Keratinocyte (primary cell): ENCODE measurements at regions not wholly inside any gene's neighbourhood (a gene's known extent, or its start where the extent isn't known, plus 50 kb on each side); places are given as distances from the start of the nearest gene placed in this dataset.

ENCODE experiments used
- DNase-seq: peaks from one replicate; pipeline ENCODE4 v3.0.0-alpha.2; 2011; ENCODE audit warnings: low read depth, missing footprints, low spot score
- FAIRE-seq: peaks from 2 replicates; lab custom pipeline; 2011; peaks lifted over from hg19 to GRCh38; lab: Jason Lieb, UNC
- H2AFZ ChIP-seq: 2 replicates; pipeline ENCODE4 v1.6.0; 2012; ENCODE audit warnings: low read length, control low read depth, inconsistent platforms; ENCODE audit not compliant: control insufficient read depth
- H3K27ac ChIP-seq: 2 replicates; pipeline ENCODE4 v1.5.1; 2011; ENCODE audit warnings: low read length; ENCODE audit not compliant: control insufficient read depth, insufficient read depth
- H3K27me3 ChIP-seq: 3 replicates; pipeline ENCODE4 v1.6.0; 2011; ENCODE audit warnings: low read length; ENCODE audit not compliant: control insufficient read depth, insufficient read depth; ENCODE audit errors: extremely low read depth
- H3K36me3 ChIP-seq, 2 experiments: 2 replicates in 1 of 2; 3 replicates in 1 of 2; pipeline ENCODE4 v1.5.1; 2011; ENCODE audit warnings: low read length in 2 of 2, mild to moderate bottlenecking in 1 of 2; ENCODE audit not compliant: control insufficient read depth in 2 of 2, insufficient read depth in 2 of 2; ENCODE audit errors: extremely low read depth in 1 of 2
- H3K4me1 ChIP-seq: 3 replicates; pipeline ENCODE4 v1.5.1; 2011; ENCODE audit warnings: low read length; ENCODE audit not compliant: control insufficient read depth, insufficient read depth; ENCODE audit errors: extremely low read depth
- H3K4me2 ChIP-seq: 3 replicates; pipeline ENCODE4 v1.6.0; 2011; ENCODE audit warnings: low read depth, low read length; ENCODE audit not compliant: control insufficient read depth, insufficient read depth; ENCODE audit errors: extremely low read depth
- H3K4me3 ChIP-seq, 3 experiments: fragments of 200-600 bp in 1 of 3; sonication (generic) in 1 of 3; 2 replicates in 2 of 3; 3 replicates in 1 of 3; pipeline ENCODE4 v1.5.1; 2011 to 2016; ENCODE audit warnings: low read length in 3 of 3, mild to moderate bottlenecking in 3 of 3, control low read depth in 2 of 3, inconsistent platforms in 1 of 3, low read depth in 1 of 3, mixed read lengths in 1 of 3, mixed run types in 1 of 3, moderate library complexity in 1 of 3; ENCODE audit not compliant: control insufficient read depth in 2 of 3, insufficient read depth in 2 of 3; ENCODE audit errors: extremely low read depth in 1 of 3
- H3K79me2 ChIP-seq: 2 replicates; pipeline ENCODE4 v1.6.0; 2012; ENCODE audit warnings: low read length; ENCODE audit not compliant: control insufficient read depth, insufficient read depth
- H3K9ac ChIP-seq: 3 replicates; pipeline ENCODE4 v1.6.0; 2011; ENCODE audit warnings: low read length; ENCODE audit not compliant: control insufficient read depth, insufficient read depth; ENCODE audit errors: extremely low read depth
- H3K9me1 ChIP-seq: 3 replicates; pipeline ENCODE4 v1.6.0; 2011; ENCODE audit warnings: low read length; ENCODE audit not compliant: control insufficient read depth, insufficient read depth; ENCODE audit errors: extremely low read depth
- H3K9me3 ChIP-seq: 2 replicates; pipeline ENCODE4 v1.5.1; 2012; ENCODE audit warnings: low read depth, low read length; ENCODE audit not compliant: control insufficient read depth
- H4K20me1 ChIP-seq: 3 replicates; pipeline ENCODE4 v1.6.0; 2011; ENCODE audit warnings: low read length; ENCODE audit not compliant: control insufficient read depth, insufficient read depth; ENCODE audit errors: extremely low read depth
- EZH2 ChIP-seq: IDR thresholded peaks from one replicate; pipeline ENCODE4 v1.6.1; 2012; ENCODE audit warnings: inconsistent platforms, mild to moderate bottlenecking, low read length, moderate library complexity
- dilution Hi-C: fragments of 300-500 bp; cut with MboI; formaldehyde crosslinking; loops from one replicate; pipeline ENCODE4 v1.7.0; 2020; ENCODE audit warnings: low sequenced_read_pairs; ENCODE audit not compliant: extremely low pct_ligation_motif_present
- TF ChIP-seq, protein P1 (sequence below), 3 experiments: IDR thresholded peaks in 1 of 3; conservative IDR thresholded peaks in 1 of 3; optimal IDR thresholded peaks in 1 of 3; 2 replicates in 2 of 3; 3 replicates in 1 of 3; pipeline versions ENCODE3 to v1.5.1; 2011; ENCODE audit warnings: low read length in 3 of 3, mild to moderate bottlenecking in 3 of 3, moderate library complexity in 2 of 3, control low read depth in 1 of 3, inconsistent platforms in 1 of 3; ENCODE audit not compliant: insufficient read depth in 2 of 3; ENCODE audit errors: extremely low read depth in 1 of 3

DNA sequence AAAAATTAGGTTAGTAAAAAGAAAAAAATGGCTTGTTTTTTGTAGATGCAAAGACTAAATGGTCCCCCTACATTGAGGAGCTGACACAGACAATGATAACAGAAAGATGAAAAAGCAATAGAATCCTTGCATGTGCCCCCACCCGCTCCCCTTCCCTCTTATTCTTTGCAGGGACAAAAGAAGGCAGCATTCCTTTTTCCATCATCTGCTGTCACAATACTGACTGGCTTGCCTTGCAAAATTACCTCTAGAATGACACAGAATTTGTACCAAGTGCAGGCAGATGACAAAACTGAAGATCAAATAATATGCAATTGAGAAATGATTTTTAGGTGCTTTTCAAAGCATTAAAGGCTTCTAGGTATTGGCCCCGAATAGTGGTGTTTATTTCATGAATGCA lies 153.1 kb upstream of the AGA start:
- Histone ChIP-seq H3K4me1 (peaks cover 8% of the 10 kb centered on the region), H4K20me1 (no peaks in the 10 kb centered on the region), H3K79me2 (no peaks in the 10 kb centered on the region), H3K27me3 (no peaks in the 10 kb centered on the region), H3K9me1 (no peaks in the 10 kb centered on the region), H2AFZ (no peak overlapping the region), H3K27ac (no peak overlapping the region), H3K4me2 (no peak overlapping the region), H3K4me3 (no peak overlapping the region), H3K36me3 (no peaks in the 10 kb centered on the region), H3K9me3 (no peaks in the 10 kb centered on the region), H3K9ac (no peak overlapping the region)
- dilution Hi-C loops: no loop called here
- TF ChIP-seq EZH2: no peak
- TF ChIP-seq, protein P1, sequence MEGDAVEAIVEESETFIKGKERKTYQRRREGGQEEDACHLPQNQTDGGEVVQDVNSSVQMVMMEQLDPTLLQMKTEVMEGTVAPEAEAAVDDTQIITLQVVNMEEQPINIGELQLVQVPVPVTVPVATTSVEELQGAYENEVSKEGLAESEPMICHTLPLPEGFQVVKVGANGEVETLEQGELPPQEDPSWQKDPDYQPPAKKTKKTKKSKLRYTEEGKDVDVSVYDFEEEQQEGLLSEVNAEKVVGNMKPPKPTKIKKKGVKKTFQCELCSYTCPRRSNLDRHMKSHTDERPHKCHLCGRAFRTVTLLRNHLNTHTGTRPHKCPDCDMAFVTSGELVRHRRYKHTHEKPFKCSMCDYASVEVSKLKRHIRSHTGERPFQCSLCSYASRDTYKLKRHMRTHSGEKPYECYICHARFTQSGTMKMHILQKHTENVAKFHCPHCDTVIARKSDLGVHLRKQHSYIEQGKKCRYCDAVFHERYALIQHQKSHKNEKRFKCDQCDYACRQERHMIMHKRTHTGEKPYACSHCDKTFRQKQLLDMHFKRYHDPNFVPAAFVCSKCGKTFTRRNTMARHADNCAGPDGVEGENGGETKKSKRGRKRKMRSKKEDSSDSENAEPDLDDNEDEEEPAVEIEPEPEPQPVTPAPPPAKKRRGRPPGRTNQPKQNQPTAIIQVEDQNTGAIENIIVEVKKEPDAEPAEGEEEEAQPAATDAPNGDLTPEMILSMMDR (optimal IDR thresholded peaks at IDR 0.05 in 1 of 3, IDR thresholded peaks at IDR 0.05 in 1 of 3, conservative IDR thresholded peaks at IDR 0.05 in 1 of 3; ENCODE audit: extremely low read depth in 1 of 3, insufficient read depth in 2 of 3, low read length in 3 of 3): no peak
- no peak for DNase-seq
- no peak for FAIRE-seq

DNA sequence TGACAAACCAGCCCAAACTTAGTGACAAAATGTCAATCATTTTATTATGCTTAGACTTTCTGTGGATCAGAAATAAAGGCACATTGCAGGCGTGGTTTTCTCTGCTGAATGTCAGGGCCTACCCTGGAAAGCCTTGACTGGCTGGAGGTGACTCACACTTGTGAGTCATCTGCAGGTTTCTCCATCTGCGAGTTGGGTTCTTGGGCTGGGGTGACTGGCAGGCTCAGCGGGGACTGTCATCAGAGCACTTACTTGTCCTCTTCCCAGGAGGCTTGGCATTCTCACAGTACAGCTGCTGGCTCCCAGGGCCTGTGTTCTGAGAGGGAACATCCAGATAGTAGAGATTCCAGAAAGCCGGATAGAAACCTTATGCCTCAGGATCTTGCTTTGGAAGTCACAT lies 153.8 kb upstream of the AGA start:
- Histone ChIP-seq H3K9me3 (no peaks in the 10 kb centered on the region), H3K27ac (no peak overlapping the region), H3K4me3 (no peak overlapping the region), H3K79me2 (no peaks in the 10 kb centered on the region), H3K9me1 (no peaks in the 10 kb centered on the region), H3K4me2 (peak overlapping the region; percentile 31), H3K9ac (no peak overlapping the region), H4K20me1 (no peaks in the 10 kb centered on the region), H3K36me3 (no peaks in the 10 kb centered on the region), H2AFZ (no peak overlapping the region), H3K27me3 (no peaks in the 10 kb centered on the region), H3K4me1 (peaks cover 8% of the 10 kb centered on the region)
- no peak for TF ChIP-seq EZH2
- TF ChIP-seq, protein P1 (optimal IDR thresholded peaks at IDR 0.05 in 1 of 3, IDR thresholded peaks at IDR 0.05 in 1 of 3, conservative IDR thresholded peaks at IDR 0.05 in 1 of 3; ENCODE audit: extremely low read depth in 1 of 3, insufficient read depth in 2 of 3, low read length in 3 of 3): no peak
- FAIRE-seq (peak; percentile 94), DNase-seq (peak; percentile 38)
- dilution Hi-C loops: no loop called here
